ENCODE measurements at regions not wholly inside any gene's neighbourhood (a gene's known extent, or its start where the extent isn't known, plus 50 kb on each side); places are given as distances from the start of the nearest gene placed in this dataset.
"Not testable (repeated sequence)": the region's sequence is repeated elsewhere in the genome, so short reads cannot be mapped to it uniquely, and the experiment has no call there.

DNA sequence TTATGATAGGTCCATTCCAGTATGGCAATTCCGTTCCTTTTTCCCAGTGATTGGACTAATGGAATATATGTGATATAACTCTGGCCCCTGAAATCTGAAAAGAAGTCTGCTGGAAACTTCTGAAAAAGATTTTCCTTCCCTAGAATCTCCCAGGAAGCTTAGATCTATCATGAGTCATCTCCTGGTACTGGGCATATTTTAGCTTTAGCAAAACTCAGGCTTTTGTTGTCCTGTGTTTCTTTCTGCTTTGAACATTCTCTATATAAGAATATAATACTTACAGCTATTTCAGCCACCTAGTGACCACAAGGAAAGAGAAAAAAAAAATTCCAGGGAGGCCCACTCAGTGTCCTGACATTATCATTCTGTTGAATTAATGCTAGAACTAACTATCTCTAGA is 597.2 kb upstream of the GRIA3 start:
- H3K9me3 ChIP-seq (ENCODE audit: control insufficient read depth, insufficient read depth, low read length) = no peaks in the 10 kb centered on the region
- no peaks in the 10 kb centered on the region for H3K4me1 ChIP-seq (ENCODE audit: control insufficient read depth, insufficient read depth, low read length)
- no peak overlapping the region for H3K27ac ChIP-seq (ENCODE audit: low read length)
- H3K27me3 ChIP-seq (ENCODE audit: control insufficient read depth, insufficient read depth, low read length) = no peaks in the 10 kb centered on the region
- no peaks in the 10 kb centered on the region for H3K36me3 ChIP-seq (ENCODE audit: control insufficient read depth, insufficient read depth, low read length)
- DNase-seq (ENCODE audit: low read depth, low spot score) = no peak
- no CpG with 5 or more reads among the region's 1 CpG for WGBS (ENCODE audit: insufficient coverage, insufficient read length)
- H3K4me3 ChIP-seq (ENCODE audit: low read length) = no peak overlapping the region

- Histone ChIP-seq H3K36me3 (ENCODE audit: control insufficient read depth, insufficient read depth, low read length) (no peaks in the 10 kb centered on the region), H3K4me1 (ENCODE audit: control insufficient read depth, insufficient read depth, low read length) (no peaks in the 10 kb centered on the region), H3K27ac (ENCODE audit: low read length) (no peak overlapping the region), H3K27me3 (ENCODE audit: control insufficient read depth, insufficient read depth, low read length) (no peaks in the 10 kb centered on the region), H3K4me3 (ENCODE audit: low read length) (no peak overlapping the region), H3K9me3 (ENCODE audit: control insufficient read depth, insufficient read depth, low read length) (no peaks in the 10 kb centered on the region)
- no peak for DNase-seq (ENCODE audit: low read depth, low spot score)
- WGBS (ENCODE audit: insufficient coverage, insufficient read length) = no CpG with 5 or more reads among the region's 2 CpGs
These were observed 592.5 kb upstream of the GRIA3 start for GRCh38 chrX:122591546-122591945.

DNA sequence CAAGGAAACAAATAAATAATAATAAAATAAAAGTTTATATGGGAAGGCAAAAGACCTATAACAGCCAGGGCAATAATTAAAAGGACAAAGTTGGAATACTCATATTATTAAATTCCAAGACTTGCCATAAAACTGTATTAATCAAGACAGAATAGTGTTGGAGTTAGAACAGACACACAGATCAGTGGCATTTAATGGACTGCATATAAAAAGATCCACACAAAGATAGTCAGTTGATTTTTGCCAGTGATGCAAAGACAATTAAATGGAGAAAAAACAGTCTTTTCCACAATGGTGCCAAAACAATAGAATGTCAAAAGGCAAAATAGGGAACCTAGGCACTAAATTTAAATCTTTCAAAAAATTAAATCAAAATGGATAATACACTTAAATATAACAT is 587.1 kb upstream of the GRIA3 start:
- H3K27ac ChIP-seq (ENCODE audit: low read length) = no peak overlapping the region
- no peaks in the 10 kb centered on the region for H3K27me3 ChIP-seq (ENCODE audit: control insufficient read depth, insufficient read depth, low read length)
- DNase-seq (ENCODE audit: low read depth, low spot score) = no peak
- H3K4me1 ChIP-seq (ENCODE audit: control insufficient read depth, insufficient read depth, low read length) = no peaks in the 10 kb centered on the region
- no peaks in the 10 kb centered on the region for H3K9me3 ChIP-seq (ENCODE audit: control insufficient read depth, insufficient read depth, low read length)
- no peak overlapping the region for H3K4me3 ChIP-seq (ENCODE audit: low read length)
- no peaks in the 10 kb centered on the region for H3K36me3 ChIP-seq (ENCODE audit: control insufficient read depth, insufficient read depth, low read length)

GRCh38 chrX:122622795-122623194 is 561.3 kb upstream of the GRIA3 start:
- no peak overlapping the region for H3K4me3 ChIP-seq (ENCODE audit: low read length)
- no peaks in the 10 kb centered on the region for H3K9me3 ChIP-seq (ENCODE audit: control insufficient read depth, insufficient read depth, low read length)
- no CpG with 5 or more reads among the region's 1 CpG for WGBS (ENCODE audit: insufficient coverage, insufficient read length)
- no peaks in the 10 kb centered on the region for H3K27me3 ChIP-seq (ENCODE audit: control insufficient read depth, insufficient read depth, low read length)
- H3K4me1 ChIP-seq (ENCODE audit: control insufficient read depth, insufficient read depth, low read length) = no peaks in the 10 kb centered on the region
- DNase-seq (ENCODE audit: low read depth, low spot score) = no peak
- no peak overlapping the region for H3K27ac ChIP-seq (ENCODE audit: low read length)
- no peaks in the 10 kb centered on the region for H3K36me3 ChIP-seq (ENCODE audit: control insufficient read depth, insufficient read depth, low read length)

DNA sequence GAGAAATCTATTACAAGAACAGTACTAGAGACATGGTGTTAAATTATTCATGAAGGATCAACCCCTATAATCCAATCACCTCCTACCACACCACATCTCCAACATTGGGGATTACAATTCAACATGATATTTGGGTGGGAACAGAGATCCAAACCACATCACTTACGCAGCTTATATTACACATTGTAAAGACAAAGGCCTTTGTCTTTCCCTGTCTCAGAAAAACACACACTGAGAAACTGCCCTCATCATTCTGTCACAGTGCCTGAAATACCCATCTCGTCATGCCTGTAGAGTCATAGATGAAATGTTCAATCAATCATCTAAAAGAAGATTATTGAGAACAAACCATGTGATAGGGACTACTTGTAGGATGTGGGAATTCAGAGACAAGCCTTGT is 558.8 kb upstream of the GRIA3 start:
- Histone ChIP-seq H3K36me3 (ENCODE audit: control insufficient read depth, insufficient read depth, low read length) (no peaks in the 10 kb centered on the region), H3K27me3 (ENCODE audit: control insufficient read depth, insufficient read depth, low read length) (no peaks in the 10 kb centered on the region), H3K9me3 (ENCODE audit: control insufficient read depth, insufficient read depth, low read length) (no peaks in the 10 kb centered on the region), H3K4me3 (ENCODE audit: low read length) (no peak overlapping the region), H3K27ac (ENCODE audit: low read length) (no peak overlapping the region), H3K4me1 (ENCODE audit: control insufficient read depth, insufficient read depth, low read length) (no peaks in the 10 kb centered on the region)
- DNase-seq (ENCODE audit: low read depth, low spot score) = no peak
- WGBS (ENCODE audit: insufficient coverage, insufficient read length) = no CpG with 5 or more reads among the region's 2 CpGs

- H3K36me3 ChIP-seq (ENCODE audit: control insufficient read depth, insufficient read depth, low read length) = no peaks in the 10 kb centered on the region
- no CpG with 5 or more reads among the region's 3 CpGs for WGBS (ENCODE audit: insufficient coverage, insufficient read length)
- no peaks in the 10 kb centered on the region for H3K9me3 ChIP-seq (ENCODE audit: control insufficient read depth, insufficient read depth, low read length)
- no peak for DNase-seq (ENCODE audit: low read depth, low spot score)
- no peak overlapping the region for H3K27ac ChIP-seq (ENCODE audit: low read length)
- H3K27me3 ChIP-seq (ENCODE audit: control insufficient read depth, insufficient read depth, low read length) = no peaks in the 10 kb centered on the region
- H3K4me3 ChIP-seq (ENCODE audit: low read length) = no peak overlapping the region
- no peaks in the 10 kb centered on the region for H3K4me1 ChIP-seq (ENCODE audit: control insufficient read depth, insufficient read depth, low read length)
These were observed 558.3 kb upstream of the GRIA3 start for GRCh38 chrX:122625821-122626220.

DNA sequence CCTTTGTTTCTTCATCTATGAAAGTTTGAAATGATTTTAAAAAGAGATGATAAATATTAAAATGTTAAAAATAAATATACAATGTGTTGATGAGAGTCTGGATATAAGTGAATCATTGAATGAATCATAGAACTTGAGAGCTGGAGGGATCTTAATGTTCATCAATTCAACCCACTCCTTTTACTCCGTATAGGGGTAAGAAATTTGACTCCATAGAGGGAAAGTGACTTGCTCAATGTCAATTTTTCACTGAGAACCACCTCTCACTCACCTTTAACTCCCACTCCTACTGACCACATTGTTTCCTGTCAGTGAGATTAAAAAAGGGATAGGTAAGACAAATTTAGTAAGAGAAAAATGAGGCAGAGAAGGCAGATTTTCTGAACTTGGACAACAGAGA is 557.2 kb upstream of the GRIA3 start:
- no peak overlapping the region for H3K27ac ChIP-seq (ENCODE audit: low read length)
- no peaks in the 10 kb centered on the region for H3K9me3 ChIP-seq (ENCODE audit: control insufficient read depth, insufficient read depth, low read length)
- no peak overlapping the region for H3K4me3 ChIP-seq (ENCODE audit: low read length)
- WGBS (ENCODE audit: insufficient coverage, insufficient read length) = no CpG with 5 or more reads among the region's 1 CpG
- no peaks in the 10 kb centered on the region for H3K36me3 ChIP-seq (ENCODE audit: control insufficient read depth, insufficient read depth, low read length)
- no peaks in the 10 kb centered on the region for H3K27me3 ChIP-seq (ENCODE audit: control insufficient read depth, insufficient read depth, low read length)
- DNase-seq (ENCODE audit: low read depth, low spot score) = no peak
- H3K4me1 ChIP-seq (ENCODE audit: control insufficient read depth, insufficient read depth, low read length) = no peaks in the 10 kb centered on the region

DNA sequence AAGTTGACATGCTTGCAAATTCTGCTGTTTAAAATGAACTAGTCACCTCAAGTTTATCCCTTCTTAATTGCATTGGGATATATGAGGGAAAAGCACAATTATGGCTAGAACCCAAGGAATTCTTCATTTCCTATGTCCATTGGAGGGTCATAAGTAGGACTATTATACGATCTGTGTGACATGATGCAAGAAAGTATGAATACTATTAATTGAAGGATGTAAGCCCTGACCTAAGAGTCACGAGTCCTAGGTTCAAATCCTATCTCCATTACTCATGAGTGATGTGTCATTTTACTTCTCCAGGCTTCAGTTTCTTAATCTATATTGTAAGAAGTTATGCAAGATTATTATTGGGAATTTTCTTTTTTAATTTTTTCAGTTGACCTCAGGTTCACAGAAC is 542.9 kb upstream of the GRIA3 start:
- Histone ChIP-seq H3K4me3 (ENCODE audit: low read length) (no peak overlapping the region), H3K27ac (ENCODE audit: low read length) (no peak overlapping the region), H3K9me3 (ENCODE audit: control insufficient read depth, insufficient read depth, low read length) (no peaks in the 10 kb centered on the region), H3K27me3 (ENCODE audit: control insufficient read depth, insufficient read depth, low read length) (no peaks in the 10 kb centered on the region), H3K4me1 (ENCODE audit: control insufficient read depth, insufficient read depth, low read length) (no peaks in the 10 kb centered on the region), H3K36me3 (ENCODE audit: control insufficient read depth, insufficient read depth, low read length) (no peaks in the 10 kb centered on the region)
- DNase-seq (ENCODE audit: low read depth, low spot score) = no peak
- WGBS (ENCODE audit: insufficient coverage, insufficient read length) = no CpG with 5 or more reads among the region's 2 CpGs

DNA sequence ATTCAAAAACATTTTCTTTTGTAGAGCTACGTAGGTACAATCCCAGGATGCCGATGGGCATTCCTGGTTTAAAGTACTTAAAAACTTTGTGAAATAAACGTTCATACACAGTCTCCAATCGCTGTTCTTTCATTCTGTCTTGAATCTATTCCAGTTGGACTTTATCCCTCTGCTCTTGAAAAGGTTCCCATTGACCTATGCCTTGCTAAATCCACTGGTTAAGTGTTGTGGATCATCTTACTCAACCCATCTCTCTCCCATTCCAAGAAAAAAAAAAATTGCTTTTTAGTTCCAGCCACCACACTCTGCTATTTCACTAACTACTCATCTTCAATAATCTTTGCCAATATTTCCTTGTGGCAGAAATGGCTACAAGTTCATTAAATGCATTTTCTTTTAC is 542.3 kb upstream of the GRIA3 start:
- Histone ChIP-seq H3K9me3 (ENCODE audit: control insufficient read depth, insufficient read depth, low read length) (no peaks in the 10 kb centered on the region), H3K4me3 (ENCODE audit: low read length) (no peak overlapping the region), H3K27me3 (ENCODE audit: control insufficient read depth, insufficient read depth, low read length) (no peaks in the 10 kb centered on the region), H3K4me1 (ENCODE audit: control insufficient read depth, insufficient read depth, low read length) (no peaks in the 10 kb centered on the region), H3K27ac (ENCODE audit: low read length) (no peak overlapping the region), H3K36me3 (ENCODE audit: control insufficient read depth, insufficient read depth, low read length) (no peaks in the 10 kb centered on the region)
- DNase-seq (ENCODE audit: low read depth, low spot score) = no peak
- WGBS (ENCODE audit: insufficient coverage, insufficient read length) = no CpG with 5 or more reads among the region's 4 CpGs

DNA sequence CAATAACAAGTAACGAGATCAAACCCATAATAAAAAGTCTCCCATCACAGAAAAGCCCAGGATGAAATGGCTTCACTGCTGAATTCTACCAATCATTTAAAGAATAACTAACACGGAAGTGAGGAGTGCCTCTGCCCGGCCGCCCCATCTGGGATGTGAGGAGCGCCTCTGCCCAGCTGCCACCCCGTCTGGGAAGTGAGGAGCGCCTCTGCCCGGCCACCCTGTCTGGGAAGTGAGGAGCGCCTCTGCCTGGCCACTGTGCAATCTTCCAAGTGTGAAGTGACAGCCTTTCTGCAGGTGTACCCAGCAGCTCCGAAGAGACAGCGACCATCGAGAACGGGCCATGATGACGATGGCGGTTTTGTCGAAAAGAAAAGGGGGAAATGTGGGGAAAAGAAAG is 528.8 kb upstream of the GRIA3 start:
- H3K9me3 ChIP-seq (ENCODE audit: control insufficient read depth, insufficient read depth, low read length); H3K4me3 ChIP-seq (ENCODE audit: low read length); H3K27ac ChIP-seq (ENCODE audit: low read length); DNase-seq (ENCODE audit: low read depth, low spot score); H3K4me1 ChIP-seq (ENCODE audit: control insufficient read depth, insufficient read depth, low read length); H3K36me3 ChIP-seq (ENCODE audit: control insufficient read depth, insufficient read depth, low read length); H3K27me3 ChIP-seq (ENCODE audit: control insufficient read depth, insufficient read depth, low read length): not testable (repeated sequence)
- WGBS (ENCODE audit: insufficient coverage, insufficient read length) = no CpG with 5 or more reads among the region's 16 CpGs

GRCh38 chrX:122666601-122667000 is 517.5 kb upstream of the GRIA3 start:
- Histone ChIP-seq H3K4me3 (ENCODE audit: low read length) (no peak overlapping the region), H3K36me3 (ENCODE audit: control insufficient read depth, insufficient read depth, low read length) (no peaks in the 10 kb centered on the region), H3K9me3 (ENCODE audit: control insufficient read depth, insufficient read depth, low read length) (no peaks in the 10 kb centered on the region), H3K27me3 (ENCODE audit: control insufficient read depth, insufficient read depth, low read length) (no peaks in the 10 kb centered on the region), H3K4me1 (ENCODE audit: control insufficient read depth, insufficient read depth, low read length) (no peaks in the 10 kb centered on the region), H3K27ac (ENCODE audit: low read length) (no peak overlapping the region)
- no peak for DNase-seq (ENCODE audit: low read depth, low spot score)
- WGBS (ENCODE audit: insufficient coverage, insufficient read length) = no CpG with 5 or more reads among the region's 1 CpG
